ENCODE measurements at regions not wholly inside any gene's neighbourhood (a gene's known extent, or its start where the extent isn't known, plus 50 kb on each side); places are given as distances from the start of the nearest gene placed in this dataset.

DNA sequence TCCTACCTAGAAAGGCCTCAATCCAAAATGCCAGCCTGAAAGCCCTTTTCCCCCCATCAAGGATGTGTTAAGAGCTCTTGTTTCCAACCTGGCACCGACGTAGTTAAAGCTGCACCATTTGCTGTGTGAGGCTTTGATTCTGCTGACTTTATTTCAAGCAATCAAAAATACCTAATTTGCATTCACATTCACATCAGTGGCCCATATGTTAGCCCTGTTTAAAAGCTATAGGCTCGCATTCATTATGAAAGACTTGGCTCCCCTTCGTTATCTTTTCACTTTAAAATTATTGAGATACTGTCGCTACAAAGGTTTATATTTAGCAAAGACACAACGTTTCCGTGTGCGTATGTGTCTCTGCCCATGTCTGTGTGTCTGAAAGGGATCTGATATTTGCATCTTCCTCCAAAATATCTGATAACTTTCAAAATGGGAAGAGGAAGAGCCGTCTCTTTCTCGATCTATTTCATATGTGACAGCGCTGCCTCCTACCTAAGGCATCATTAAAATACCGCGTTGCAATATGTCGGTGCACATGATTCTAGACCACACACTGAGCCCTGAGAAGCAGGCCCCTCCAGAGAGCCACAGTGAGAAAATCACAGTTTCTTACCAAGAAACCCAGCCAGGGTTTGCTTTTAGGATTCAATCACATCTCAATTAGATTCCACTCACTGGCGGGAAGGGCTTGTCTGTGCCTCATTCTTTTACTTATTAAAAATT lies 57.1 kb upstream of the ITPRID1 start:
- DNase-seq (ENCODE audit: low spot score) = no peak

DNA sequence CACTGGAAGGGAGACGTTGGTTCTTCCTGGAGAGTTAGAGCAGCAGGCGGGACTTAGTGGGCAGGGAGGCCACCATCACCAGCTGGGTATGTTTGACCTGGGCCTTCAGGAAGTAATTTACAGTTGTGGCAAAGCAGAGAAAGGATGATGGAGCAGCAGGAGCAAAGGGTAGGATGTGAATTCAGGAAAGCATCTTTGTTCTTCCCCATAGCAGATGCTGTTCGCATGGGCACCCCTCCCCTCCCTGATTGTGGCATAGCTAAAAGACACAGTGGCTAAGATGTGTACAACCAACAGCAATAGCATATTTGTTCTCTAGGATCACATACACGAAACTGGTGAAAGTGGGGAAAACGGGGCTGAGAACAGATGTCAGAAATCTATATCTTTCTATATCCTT lies 56.3 kb upstream of the ITPRID1 start:
- no peak for DNase-seq (ENCODE audit: low spot score)

DNA sequence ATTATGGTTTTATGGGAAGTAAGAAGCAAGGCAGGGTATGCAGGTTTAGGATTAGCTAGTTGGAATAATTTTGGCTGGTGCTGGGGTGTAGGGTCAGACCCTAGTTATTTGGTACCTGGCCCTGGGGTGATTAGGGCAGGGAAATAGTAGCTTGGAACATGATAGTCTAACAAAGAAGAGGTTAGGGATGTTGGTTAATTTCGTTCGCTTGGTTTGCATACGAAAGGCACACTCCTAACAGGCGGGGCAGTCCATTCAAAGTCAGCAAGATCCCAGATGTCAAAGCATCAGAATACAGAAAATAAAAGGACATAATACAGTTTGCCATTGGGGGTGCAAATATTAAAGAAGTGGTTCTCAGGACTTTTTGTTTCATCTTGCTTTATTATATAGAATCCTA lies 55.7 kb upstream of the ITPRID1 start:
- no peak for DNase-seq (ENCODE audit: low spot score)

DNA sequence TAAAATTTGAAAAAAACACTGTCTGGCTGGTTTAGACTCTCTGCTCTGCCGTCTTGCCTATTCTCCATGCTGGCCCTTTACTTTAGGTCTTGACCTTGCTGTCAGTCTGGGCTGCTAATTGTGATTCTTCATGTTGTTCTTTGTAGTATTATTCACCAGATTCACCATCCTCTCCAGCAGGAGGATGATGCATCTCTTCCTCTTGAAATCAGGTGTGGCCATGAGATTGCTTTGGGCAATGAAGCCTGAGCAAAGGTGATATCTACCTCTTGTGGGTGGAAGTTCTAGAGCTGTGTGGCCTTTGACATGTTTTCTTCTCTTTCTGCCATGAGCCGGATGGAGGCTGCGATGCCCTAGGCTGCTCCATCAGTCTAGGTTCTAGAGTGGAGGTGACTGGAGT lies 51.3 kb upstream of the ITPRID1 start:
- no peak for DNase-seq (ENCODE audit: low spot score)

Measured in AG20443 (cell line).